Mesenchymal stem cell (in vitro differentiated cells and primary cell): ENCODE measurements at regions not wholly inside any gene's neighbourhood (a gene's known extent, or its start where the extent isn't known, plus 50 kb on each side); places are given as distances from the start of the nearest gene placed in this dataset.
"Not testable (repeated sequence)": the region's sequence is repeated elsewhere in the genome, so short reads cannot be mapped to it uniquely, and the experiment has no call there.

Source experiments
- DNase-seq: peaks from one replicate; pipeline ENCODE4 v3.0.0-alpha.2; 2013
- H2AFZ ChIP-seq: one replicate; pipeline ENCODE4 v1.6.1; 2013; ENCODE audit warnings: low read depth, mild to moderate bottlenecking, control low read depth, inconsistent platforms, low read length, moderate library complexity
- H2AK5ac ChIP-seq: 2 replicates; pipeline ENCODE4 v1.6.1; 2013; ENCODE audit warnings: low read length, moderate library complexity, mild to moderate bottlenecking, inconsistent platforms; ENCODE audit not compliant: severe bottlenecking
- H2BK120ac ChIP-seq: one replicate; pipeline ENCODE4 v1.6.1; 2013; ENCODE audit warnings: low read depth, mild to moderate bottlenecking, inconsistent platforms, low read length, moderate library complexity
- H2BK12ac ChIP-seq, 2 experiments: one replicate each; pipeline ENCODE4 v1.6.1; 2013; ENCODE audit warnings: inconsistent platforms in 2 of 2, low read length in 2 of 2, mild to moderate bottlenecking in 2 of 2, moderate library complexity in 2 of 2, control low read depth in 1 of 2
- H2BK15ac ChIP-seq: one replicate; pipeline ENCODE4 v1.6.1; 2013; ENCODE audit warnings: mild to moderate bottlenecking, low read depth, inconsistent platforms; ENCODE audit not compliant: poor library complexity, severe bottlenecking
- H2BK5ac ChIP-seq: 2 replicates; pipeline ENCODE4 v1.6.1; 2013; ENCODE audit warnings: low read depth, mild to moderate bottlenecking, low read length, control low read depth, inconsistent platforms; ENCODE audit not compliant: poor library complexity, severe bottlenecking
- H3K14ac ChIP-seq, 2 experiments: one replicate each; pipeline ENCODE4 v1.6.1; 2013; ENCODE audit warnings: inconsistent platforms in 2 of 2, low read length in 2 of 2, control low read depth in 1 of 2, mild to moderate bottlenecking in 1 of 2, moderate library complexity in 1 of 2
- H3K18ac ChIP-seq, 2 experiments: one replicate each; pipeline ENCODE4 v1.6.1; 2013; ENCODE audit warnings: inconsistent platforms in 2 of 2, low read length in 2 of 2, control low read depth in 1 of 2, low read depth in 1 of 2, mild to moderate bottlenecking in 1 of 2
- H3K23ac ChIP-seq, 2 experiments: one replicate each; pipeline ENCODE4 v1.6.1; 2013; ENCODE audit warnings: inconsistent platforms in 2 of 2, low read length in 2 of 2, mild to moderate bottlenecking in 2 of 2, moderate library complexity in 2 of 2, control low read depth in 1 of 2
- H3K27ac ChIP-seq: 2 replicates; pipeline ENCODE4 v1.5.1; 2013; ENCODE audit warnings: mild to moderate bottlenecking, moderate library complexity, low read length, control low read depth, inconsistent platforms; ENCODE audit not compliant: poor library complexity, severe bottlenecking
- H3K27me3 ChIP-seq, 2 experiments: 2 replicates each; pipeline versions ENCODE4 v1.6.1 to v1.7.0; 2013; ENCODE audit warnings: low read length in 2 of 2, mild to moderate bottlenecking in 2 of 2, moderate library complexity in 2 of 2, control low read depth in 1 of 2, inconsistent platforms in 1 of 2; ENCODE audit not compliant: control insufficient read depth in 1 of 2, insufficient read depth in 1 of 2
- H3K36me3 ChIP-seq, 2 experiments: 2 replicates each; pipeline versions ENCODE4 v1.6.1 to v1.7.0; 2013; ENCODE audit warnings: low read length in 2 of 2, control low read depth in 1 of 2, inconsistent platforms in 1 of 2, low read depth in 1 of 2, mild to moderate bottlenecking in 1 of 2; ENCODE audit not compliant: insufficient read depth in 2 of 2, control insufficient read depth in 1 of 2
- H3K4ac ChIP-seq, 2 experiments: one replicate each; pipeline ENCODE4 v1.6.1; 2013; ENCODE audit warnings: inconsistent platforms in 2 of 2, low read length in 2 of 2, mild to moderate bottlenecking in 2 of 2, moderate library complexity in 2 of 2, control low read depth in 1 of 2, low read depth in 1 of 2
- H3K4me1 ChIP-seq: 2 replicates; pipeline ENCODE4 v1.6.1; 2013; ENCODE audit warnings: low read depth, low read length, control low read depth; ENCODE audit not compliant: control insufficient read depth, insufficient read depth
- H3K4me2 ChIP-seq: 2 replicates; pipeline ENCODE4 v1.6.1; 2013; ENCODE audit warnings: low read length, mild to moderate bottlenecking, inconsistent platforms; ENCODE audit not compliant: poor library complexity, severe bottlenecking
- H3K4me3 ChIP-seq, 2 experiments: 2 replicates each; pipeline versions ENCODE4 v1.5.1 to v1.7.0; 2013; ENCODE audit warnings: low read length in 2 of 2, mild to moderate bottlenecking in 2 of 2, control low read depth in 1 of 2, low read depth in 1 of 2; ENCODE audit not compliant: insufficient read depth in 1 of 2
- H3K79me1 ChIP-seq: replicated peaks from 2 replicates; pipeline ENCODE4 v1.6.1; 2013; ENCODE audit warnings: mild to moderate bottlenecking, control low read depth, low read length, inconsistent platforms; ENCODE audit not compliant: poor library complexity, severe bottlenecking
- H3K9ac ChIP-seq: 2 replicates; pipeline ENCODE4 v1.7.0; 2013; ENCODE audit warnings: mild to moderate bottlenecking, low read length, moderate library complexity
- H3K9me3 ChIP-seq: 2 replicates; pipeline ENCODE4 v1.7.0; 2013; ENCODE audit warnings: mild to moderate bottlenecking, low read length; ENCODE audit not compliant: control insufficient read depth
- H4K8ac ChIP-seq: one replicate; pipeline ENCODE4 v1.6.1; 2013; ENCODE audit warnings: inconsistent platforms, mild to moderate bottlenecking, low read length, moderate library complexity
- H4K91ac ChIP-seq: one replicate; pipeline ENCODE4 v1.6.1; 2013; ENCODE audit warnings: mild to moderate bottlenecking, low read length, inconsistent platforms
- WGBS: methylation state at CpG from one replicate; pipeline ENCODE4 v1.1.7; 2013; ENCODE audit warnings: mixed read lengths; 5-methylcytosine and 5-hydroxymethylcytosine counted together

DNA sequence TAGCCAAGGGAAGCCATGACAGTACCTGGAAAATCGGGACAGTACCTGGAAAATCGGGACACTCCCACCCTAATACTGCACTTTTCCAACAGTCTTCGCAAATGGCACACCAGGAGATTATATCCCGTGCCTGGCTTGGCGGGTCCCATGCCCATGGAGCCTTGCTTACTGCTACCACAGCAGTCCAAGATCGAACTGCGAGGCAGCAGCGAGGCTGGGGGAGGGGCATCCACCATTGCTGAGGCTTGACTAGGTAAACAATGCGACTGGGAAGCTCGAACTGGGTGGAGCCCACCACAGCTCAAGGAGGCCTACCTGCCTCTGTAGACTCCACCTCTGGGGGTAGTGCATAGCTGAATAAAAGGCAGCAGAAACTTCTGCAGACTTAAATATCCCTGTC is 238.9 kb upstream of the PRSS16 start:
- H4K91ac ChIP-seq, H3K79me1 ChIP-seq, H3K4me1 ChIP-seq, H3K27ac ChIP-seq, H2BK5ac ChIP-seq, H3K36me3 ChIP-seq, H2BK12ac ChIP-seq, H2BK15ac ChIP-seq, H2AK5ac ChIP-seq, H3K9ac ChIP-seq, H3K9me3 ChIP-seq, H2BK120ac ChIP-seq, H3K4ac ChIP-seq, H3K23ac ChIP-seq, H3K18ac ChIP-seq, H4K8ac ChIP-seq, H3K4me2 ChIP-seq, H2AFZ ChIP-seq, H3K4me3 ChIP-seq, H3K14ac ChIP-seq, DNase-seq, H3K27me3 ChIP-seq: not testable (repeated sequence)
- WGBS, result 95% methylated on average over 10 of the region's 10 CpGs

GRCh38 chr6:27014053-27014452 is 233.4 kb upstream of the PRSS16 start:
- H4K91ac ChIP-seq, H2BK15ac ChIP-seq, H3K4me1 ChIP-seq, H3K9ac ChIP-seq, H3K4me2 ChIP-seq, H2AFZ ChIP-seq, DNase-seq, H4K8ac ChIP-seq, H3K23ac ChIP-seq, H2AK5ac ChIP-seq, H3K9me3 ChIP-seq, H2BK120ac ChIP-seq, H3K18ac ChIP-seq, H2BK5ac ChIP-seq, H3K14ac ChIP-seq, H3K27me3 ChIP-seq, H3K79me1 ChIP-seq, H3K4ac ChIP-seq, H3K36me3 ChIP-seq, H3K27ac ChIP-seq, H2BK12ac ChIP-seq, H3K4me3 ChIP-seq: not testable (repeated sequence)
- WGBS, result 83% methylated on average over 2 of the region's 2 CpGs

DNA sequence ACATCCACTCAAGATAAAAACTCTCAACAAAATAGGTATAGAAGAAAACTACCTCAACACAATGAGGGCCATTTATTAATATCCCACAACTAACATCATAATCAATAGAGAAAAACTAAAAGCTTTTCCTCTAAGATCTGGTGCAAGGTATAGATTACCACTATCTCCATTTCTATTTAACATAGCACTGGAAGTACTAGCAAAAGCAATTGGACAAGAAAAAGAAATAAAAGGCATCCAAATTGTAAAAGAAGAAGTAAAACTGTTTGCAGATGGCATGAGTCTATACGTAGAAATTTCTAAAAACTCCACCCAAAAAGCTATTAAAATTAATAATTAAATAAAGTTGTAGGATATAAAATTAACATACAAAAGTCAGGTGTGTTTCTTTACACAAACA is 230.8 kb upstream of the PRSS16 start:
- Histone ChIP-seq H3K27me3 (no peaks in the 10 kb centered on the region), H2BK15ac (no peak overlapping the region), H3K4me2 (no peak overlapping the region), H2BK120ac (no peak overlapping the region), H3K4me3 (no peak overlapping the region), H3K14ac (no peak overlapping the region), H3K27ac (no peak overlapping the region), H2AK5ac (no peak overlapping the region), H3K18ac (no peak overlapping the region), H4K91ac (no peak overlapping the region), H3K9ac (no peak overlapping the region), H3K4me1 (no peaks in the 10 kb centered on the region), H3K9me3 (peaks cover 4% of the 10 kb centered on the region), H2BK12ac (no peak overlapping the region), H3K4ac (no peak overlapping the region), H3K36me3 (no peaks in the 10 kb centered on the region), H2BK5ac (no peak overlapping the region), H3K23ac (no peak overlapping the region), H3K79me1 (no peaks in the 10 kb centered on the region), H2AFZ (no peak overlapping the region), H4K8ac (no peak overlapping the region)
- WGBS, result no CpG with 5 or more reads among the region's 1 CpG
- no peak for DNase-seq

DNA sequence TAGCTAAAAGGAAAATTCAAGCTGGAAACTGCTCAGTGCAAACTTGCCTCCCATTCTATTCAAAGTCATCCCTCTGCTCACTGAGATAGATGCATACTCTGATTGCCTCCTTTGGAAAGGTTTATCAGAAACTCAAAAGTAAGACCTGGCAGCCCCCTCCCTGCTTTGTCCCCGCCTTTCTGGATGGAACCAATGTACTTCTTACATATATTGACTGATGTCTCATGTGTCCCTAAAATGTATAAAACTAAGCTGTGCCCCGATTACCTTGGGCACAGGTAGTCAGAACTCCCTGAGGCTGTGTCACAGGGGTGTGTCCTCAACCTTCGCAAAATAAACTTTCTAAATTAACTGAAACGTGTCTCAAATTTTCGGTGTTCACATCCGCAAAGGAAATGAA is 229.1 kb upstream of the PRSS16 start:
- H3K4me1 ChIP-seq, DNase-seq, H3K4me2 ChIP-seq, H3K4ac ChIP-seq, H3K27ac ChIP-seq, H3K9ac ChIP-seq, H3K14ac ChIP-seq, H2BK120ac ChIP-seq, H3K79me1 ChIP-seq, H4K91ac ChIP-seq, H3K18ac ChIP-seq, H2AK5ac ChIP-seq, H3K9me3 ChIP-seq, H3K27me3 ChIP-seq, H3K4me3 ChIP-seq, H2BK5ac ChIP-seq, H3K36me3 ChIP-seq, H3K23ac ChIP-seq, H2BK15ac ChIP-seq, H2AFZ ChIP-seq, H2BK12ac ChIP-seq, H4K8ac ChIP-seq: not testable (repeated sequence)
- WGBS, result 97% methylated on average over 6 of the region's 6 CpGs
